Esophagus muscularis mucosa (tissue), 4 donors: ENCODE measurements at regions not wholly inside any gene's neighbourhood (a gene's known extent, or its start where the extent isn't known, plus 50 kb on each side); places are given as distances from the start of the nearest gene placed in this dataset.

ENCODE experiments used
- DNase-seq: peaks from one replicate; pipeline ENCODE4 v3.0.0-alpha.2; 2017; ENCODE audit errors: extremely low spot score
- H3K27ac ChIP-seq, 4 donors: fragments of 200-600 bp; sonication (generic); replicated peaks in 1 of 4; 1 replicate in 3 of 4; 2 replicates in 1 of 4; pipeline ENCODE4 v1.5.1; 2016 to 2019; ENCODE audit warnings: mild to moderate bottlenecking in 1 of 4
- H3K27me3 ChIP-seq, 4 donors: fragments of 200-600 bp; sonication (generic); one replicate each; pipeline versions ENCODE4 v1.5.1 to v1.6.0; 2016 to 2019
- H3K36me3 ChIP-seq, 4 donors: fragments of 200-600 bp; sonication (generic); one replicate each; pipeline ENCODE4 v1.5.1; 2016 to 2019
- H3K4me1 ChIP-seq, 4 donors: fragments of 200-600 bp; sonication (generic); one replicate each; pipeline ENCODE4 v1.5.1; 2016 to 2019
- H3K4me3 ChIP-seq, 4 donors: fragments of 200-600 bp; sonication (generic); 1 replicate in 2 of 4; 2 replicates in 2 of 4; pipeline ENCODE4 v1.5.1; 2016 to 2019; ENCODE audit warnings: mild to moderate bottlenecking in 4 of 4, moderate library complexity in 1 of 4
- H3K9me3 ChIP-seq, 4 donors: fragments of 200-600 bp; sonication (generic); 1 replicate in 3 of 4; 2 replicates in 1 of 4; pipeline ENCODE4 v1.5.1; 2016 to 2019
- CTCF ChIP-seq, 3 experiments: fragments of 200-600 bp in 2 of 3; fragments of 450-650 bp in 1 of 3; sonication (generic) in 2 of 3; IDR thresholded peaks; one replicate each; pipeline ENCODE4 v1.5.1; 2017 to 2019; ENCODE audit warnings: antibody characterized with exemption in 3 of 3, mild to moderate bottlenecking in 2 of 3, moderate library complexity in 1 of 3
- EP300 ChIP-seq: sonication (generic); formaldehyde crosslinking; IDR thresholded peaks from one replicate; pipeline ENCODE4 v1.6.1; 2017; ENCODE audit warnings: antibody characterized with exemption
- POLR2A ChIP-seq: fragments of 450-650 bp; IDR thresholded peaks from one replicate; pipeline ENCODE4 v1.6.1; 2017; ENCODE audit warnings: antibody characterized with exemption, moderate library complexity, mild to moderate bottlenecking, low read depth
- POLR2AphosphoS5 ChIP-seq, 2 donors: sonication (generic); formaldehyde crosslinking; IDR thresholded peaks; one replicate each; pipeline ENCODE4 v1.6.1; 2017; ENCODE audit warnings: antibody characterized with exemption in 2 of 2
- WGBS: methylation state at CpG from one replicate; pipeline ENCODE4 v1.1.5; 2018; 5-methylcytosine and 5-hydroxymethylcytosine counted together
- intact Hi-C: fragments of 100-400 bp; cut with DNase I; formaldehyde crosslinking; loops from one replicate; pipeline ENCODE4 v1.15.1; 2023

GRCh38 chr12:75933101-75933500 is 98.5 kb downstream of the PHLDA1 start:
- TF ChIP-seq CTCF (IDR thresholded peaks at IDR 0.05): no peak
- TF ChIP-seq EP300: no peak
- no peak for TF ChIP-seq POLR2A
- no peak for TF ChIP-seq POLR2AphosphoS5 (IDR thresholded peaks at IDR 0.05)
- intact Hi-C loops: no loop called here
- Histone ChIP-seq H3K4me1 (peaks cover 0 to 12% (median 7%) of the 10 kb centered on the region in 4 donors), H3K4me3 (no peak overlapping the region), H3K27ac (no peak overlapping the region), H3K9me3 (no peaks in the 10 kb centered on the region), H3K27me3 (no peaks in the 10 kb centered on the region), H3K36me3 (no peaks in the 10 kb centered on the region)
- DNase-seq: peak; percentile 14
- 89% methylated on average over 4 of the region's 4 CpGs for WGBS

GRCh38 chr12:75932241-75932640 is 99.3 kb downstream of the PHLDA1 start:
- no peak for DNase-seq
- no peaks in the 10 kb centered on the region for H3K9me3 ChIP-seq
- H3K36me3 ChIP-seq: no peaks in the 10 kb centered on the region
- WGBS: 100% methylated on average over 1 of the region's 1 CpG
- intact Hi-C loops: no loop called here
- H3K27ac ChIP-seq: no peak overlapping the region
- no peak for TF ChIP-seq EP300
- TF ChIP-seq CTCF (IDR thresholded peaks at IDR 0.05): no peak
- TF ChIP-seq POLR2AphosphoS5 (IDR thresholded peaks at IDR 0.05): no peak
- TF ChIP-seq POLR2A: no peak
- no peak overlapping the region for H3K4me3 ChIP-seq
- H3K27me3 ChIP-seq: no peaks in the 10 kb centered on the region
- peaks cover 0 to 12% (median 7%) of the 10 kb centered on the region in 4 donors for H3K4me1 ChIP-seq

GRCh38 chr12:75923964-75924666 is 107.5 kb downstream of the PHLDA1 start:
- H3K27me3 ChIP-seq: no peaks in the 10 kb centered on the region
- TF ChIP-seq POLR2A: no peak
- TF ChIP-seq EP300: no peak
- TF ChIP-seq POLR2AphosphoS5 (IDR thresholded peaks at IDR 0.05): no peak
- TF ChIP-seq CTCF (IDR thresholded peaks at IDR 0.05): no peak

GRCh38 chr12:75922944-75923642 is 108.5 kb downstream of the PHLDA1 start:
- H3K4me1 ChIP-seq: no peaks in the 10 kb centered on the region
- 88% methylated on average over 3 of the region's 3 CpGs for WGBS
- intact Hi-C loops: no loop called here
- TF ChIP-seq CTCF (IDR thresholded peaks at IDR 0.05) (no peak), EP300 (no peak), POLR2AphosphoS5 (IDR thresholded peaks at IDR 0.05) (no peak), POLR2A (no peak)
- no peak overlapping the region for H3K4me3 ChIP-seq
- H3K36me3 ChIP-seq: no peaks in the 10 kb centered on the region
- no peak overlapping the region for H3K27ac ChIP-seq
- peaks cover 0 to 8% (median 2%) of the 10 kb centered on the region in 4 donors for H3K9me3 ChIP-seq
- no peaks in the 10 kb centered on the region for H3K27me3 ChIP-seq
- peak; percentile 31 for DNase-seq

More at GRCh38 chr12:75923964-75924666, 107.5 kb downstream of the PHLDA1 start:
- 90% methylated on average over 3 of the region's 3 CpGs for WGBS
- H3K4me1 ChIP-seq: no peaks in the 10 kb centered on the region
- no peak overlapping the region for H3K27ac ChIP-seq
- no peaks in the 10 kb centered on the region for H3K36me3 ChIP-seq
- no peak for DNase-seq
- intact Hi-C loops: no loop called here
- H3K4me3 ChIP-seq: no peak overlapping the region
- H3K9me3 ChIP-seq: peaks cover 0 to 8% (median 2%) of the 10 kb centered on the region in 4 donors
